H9 (cell line): ENCODE measurements at regions not wholly inside any gene's neighbourhood (a gene's known extent, or its start where the extent isn't known, plus 50 kb on each side); places are given as distances from the start of the nearest gene placed in this dataset.

Experiments
- DNase-seq: peaks from one replicate; pipeline ENCODE4 v3.0.0-alpha.2; 2017
- H2AFZ ChIP-seq: one replicate; pipeline ENCODE4 v1.6.1; 2013; ENCODE audit warnings: mild to moderate bottlenecking, low read length, control low read depth, moderate library complexity
- H2AK5ac ChIP-seq: 2 replicates; pipeline ENCODE4 v1.6.1; 2013; ENCODE audit warnings: low read length, control low read depth, mixed read lengths; ENCODE audit not compliant: insufficient read length
- H2BK120ac ChIP-seq: one replicate; pipeline ENCODE4 v1.6.1; 2013; ENCODE audit warnings: low read depth, mild to moderate bottlenecking, low read length, control low read depth, inconsistent platforms; ENCODE audit not compliant: poor library complexity, severe bottlenecking
- H2BK12ac ChIP-seq: 2 replicates; pipeline ENCODE4 v1.6.1; 2013; ENCODE audit warnings: low read length, control low read depth, mixed read lengths, low read depth; ENCODE audit not compliant: insufficient read length
- H2BK15ac ChIP-seq: 2 replicates; pipeline ENCODE4 v1.6.1; 2013; ENCODE audit warnings: low read depth, low read length, control low read depth
- H2BK20ac ChIP-seq: one replicate; pipeline ENCODE4 v1.6.1; 2013; ENCODE audit warnings: low read depth, mild to moderate bottlenecking, low read length, control low read depth, inconsistent platforms; ENCODE audit not compliant: poor library complexity, severe bottlenecking
- H2BK5ac ChIP-seq: 2 replicates; pipeline ENCODE4 v1.6.1; 2013; ENCODE audit warnings: low read length, control low read depth, mixed read lengths; ENCODE audit not compliant: insufficient read length
- H3K14ac ChIP-seq: 2 replicates; pipeline ENCODE4 v1.6.1; 2013; ENCODE audit warnings: low read length, control low read depth; ENCODE audit not compliant: insufficient read depth
- H3K18ac ChIP-seq: 2 replicates; pipeline ENCODE4 v1.6.1; 2013; ENCODE audit warnings: low read depth, mild to moderate bottlenecking, mixed read lengths, low read length, control low read depth; ENCODE audit not compliant: insufficient read length
- H3K23ac ChIP-seq: 2 replicates; pipeline ENCODE4 v1.6.1; 2013; ENCODE audit warnings: low read length, control low read depth, mixed read lengths, low read depth; ENCODE audit not compliant: insufficient read length
- H3K23me2 ChIP-seq: 2 replicates; pipeline ENCODE4 v1.6.1; 2013; ENCODE audit warnings: low read depth, mild to moderate bottlenecking, mixed read lengths, low read length, control low read depth; ENCODE audit not compliant: insufficient read length, poor library complexity, severe bottlenecking
- H3K27ac ChIP-seq: 2 replicates; pipeline ENCODE4 v1.5.1; 2013; ENCODE audit warnings: low read length, control low read depth, mixed read lengths, low read depth; ENCODE audit not compliant: insufficient read length
- H3K27me3 ChIP-seq: 2 replicates; pipeline ENCODE4 v1.6.1; 2013; ENCODE audit warnings: low read length, control low read depth, inconsistent platforms; ENCODE audit not compliant: insufficient read depth
- H3K4ac ChIP-seq: 2 replicates; pipeline ENCODE4 v1.6.1; 2013; ENCODE audit warnings: low read depth, mild to moderate bottlenecking, control low read depth, inconsistent platforms, low read length, moderate library complexity
- H3K4me1 ChIP-seq: 2 replicates; pipeline ENCODE4 v1.6.1; 2013; ENCODE audit warnings: low read length, control low read depth, inconsistent platforms; ENCODE audit not compliant: insufficient read depth
- H3K4me2 ChIP-seq: 2 replicates; pipeline ENCODE4 v1.6.1; 2013; ENCODE audit warnings: low read length, control low read depth, mixed read lengths; ENCODE audit not compliant: insufficient read length, insufficient read depth
- H3K56ac ChIP-seq: 2 replicates; pipeline ENCODE4 v1.6.1; 2013; ENCODE audit warnings: low read depth, mild to moderate bottlenecking, mixed read lengths, low read length, control low read depth; ENCODE audit not compliant: insufficient read length
- H3K79me1 ChIP-seq: 2 replicates; pipeline ENCODE4 v1.6.1; 2013; ENCODE audit warnings: low read depth, mild to moderate bottlenecking, moderate library complexity, low read length, control low read depth, inconsistent platforms; ENCODE audit not compliant: insufficient read depth, poor library complexity, severe bottlenecking
- H3K79me2 ChIP-seq: 2 replicates; pipeline ENCODE4 v1.6.1; 2013; ENCODE audit warnings: low read length, control low read depth, inconsistent platforms; ENCODE audit not compliant: insufficient read depth
- H3K9ac ChIP-seq: 2 replicates; pipeline ENCODE4 v1.6.1; 2013; ENCODE audit warnings: low read length, control low read depth, mixed read lengths; ENCODE audit not compliant: insufficient read length; ENCODE audit errors: extremely low read depth
- H3K9me3 ChIP-seq: one replicate; pipeline ENCODE4 v1.6.1; 2013; ENCODE audit warnings: low read depth, low read length, inconsistent platforms; ENCODE audit not compliant: control insufficient read depth
- H3T11ph ChIP-seq: one replicate; pipeline ENCODE4 v1.6.1; 2013; ENCODE audit warnings: mild to moderate bottlenecking, low read length, control low read depth, inconsistent platforms
- H4K20me1 ChIP-seq: one replicate; pipeline ENCODE4 v1.6.1; 2013; ENCODE audit not compliant: control insufficient read depth, insufficient read length, insufficient read depth
- H4K5ac ChIP-seq: 2 replicates; pipeline ENCODE4 v1.6.1; 2013; ENCODE audit warnings: low read depth, mild to moderate bottlenecking, mixed read lengths, low read length, control low read depth; ENCODE audit not compliant: insufficient read length
- H4K8ac ChIP-seq: replicated peaks from 2 replicates; pipeline ENCODE4 v1.6.1; 2013; ENCODE audit warnings: low read length, control low read depth, mixed read lengths, low read depth; ENCODE audit not compliant: insufficient read length
- H4K91ac ChIP-seq: 2 replicates; pipeline ENCODE4 v1.6.1; 2013; ENCODE audit warnings: low read depth, mild to moderate bottlenecking, moderate library complexity, mixed read lengths, low read length, control low read depth; ENCODE audit not compliant: insufficient read length
- H3K27ac Mint-ChIP-seq, 3 experiments: 2 replicates in 2 of 3; 3 replicates in 1 of 3; pipeline ENCODE4 v1.8.0; 2020 to 2021; ENCODE audit warnings: mixed read lengths in 3 of 3, mild to moderate bottlenecking in 1 of 3, moderate library complexity in 1 of 3
- H3K27me3 Mint-ChIP-seq: 2 replicates; pipeline ENCODE4 v1.8.0; 2021; ENCODE audit warnings: low read depth, mild to moderate bottlenecking, moderate library complexity, mixed read lengths
- H3K36me3 Mint-ChIP-seq, 3 experiments: 2 replicates in 2 of 3; 3 replicates in 1 of 3; pipeline ENCODE4 v1.8.0; 2020 to 2021; ENCODE audit warnings: low read depth in 3 of 3, mixed read lengths in 3 of 3; ENCODE audit not compliant: insufficient read depth in 1 of 3
- H3K4me1 Mint-ChIP-seq, 2 experiments: 2 replicates each; pipeline ENCODE4 v1.8.0; 2020; ENCODE audit warnings: mixed read lengths in 2 of 2
- H3K4me3 Mint-ChIP-seq, 2 experiments: 2 replicates in 1 of 2; 3 replicates in 1 of 2; pipeline ENCODE4 v1.8.0; 2020 to 2021; ENCODE audit warnings: mild to moderate bottlenecking in 2 of 2, mixed read lengths in 2 of 2, moderate library complexity in 1 of 2
- H3K9me3 Mint-ChIP-seq, 2 experiments: 2 replicates in 1 of 2; 3 replicates in 1 of 2; pipeline ENCODE4 v1.8.0; 2020; ENCODE audit warnings: mild to moderate bottlenecking in 2 of 2, mixed read lengths in 2 of 2, moderate library complexity in 1 of 2
- WGBS: extraction: QIAGEN DNeasy Blood & Tissue Kit; methylation state at CpG from one replicate; pipeline ENCODE4 v1.1.7; 2013; ENCODE audit warnings: missing lambda C conversion rate, low lambda C conversion rate, mixed read lengths; ENCODE audit not compliant: insufficient read length; ENCODE audit errors: extremely low coverage; 5-methylcytosine and 5-hydroxymethylcytosine counted together
- TF ChIP-seq, protein P1 (sequence below): fragments of 200-600 bp; sonication (generic); conservative IDR thresholded peaks from 3 replicates; pipeline ENCODE4 v1.8.0; 2021; ENCODE audit warnings: antibody characterized with exemption, mild to moderate bottlenecking

DNA sequence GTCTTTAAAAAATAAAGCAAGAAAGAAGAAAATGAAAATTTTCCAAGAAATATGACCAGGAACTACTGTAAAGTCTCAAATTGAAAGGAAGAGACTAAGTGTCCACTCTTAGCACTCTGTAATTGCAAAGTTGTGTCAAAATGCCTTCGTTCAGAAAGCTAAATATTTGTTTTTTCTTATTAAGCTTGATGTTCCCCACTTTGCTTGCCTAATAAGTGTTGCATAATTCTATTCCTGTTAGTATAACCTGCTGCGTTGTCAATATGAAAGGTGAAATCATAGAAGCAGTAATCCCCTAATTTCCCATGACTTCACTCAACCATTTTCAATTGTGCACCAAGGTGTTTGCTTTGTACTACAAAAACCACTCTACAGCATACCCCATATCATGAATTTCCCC lies 442.9 kb upstream of the CTSO start:
- Histone ChIP-seq H3K4me1 (no peaks in the 10 kb centered on the region), H3K4me2 (no peak overlapping the region), H4K20me1 (no peaks in the 10 kb centered on the region), H2BK120ac (no peak overlapping the region), H2BK12ac (no peak overlapping the region), H4K8ac (no peak overlapping the region), H2AFZ (no peak overlapping the region), H3T11ph (no peak overlapping the region), H3K27me3 (no peaks in the 10 kb centered on the region), H3K23me2 (no peaks in the 10 kb centered on the region), H3K27ac (no peak overlapping the region), H2BK5ac (no peak overlapping the region), H4K91ac (no peak overlapping the region), H3K14ac (no peak overlapping the region), H2BK20ac (no peak overlapping the region), H3K56ac (no peak overlapping the region), H3K4ac (no peak overlapping the region), H3K79me1 (no peaks in the 10 kb centered on the region), H4K5ac (no peak overlapping the region), H3K23ac (no peak overlapping the region), H2BK15ac (no peak overlapping the region), H3K9me3 (no peaks in the 10 kb centered on the region), H3K9ac (no peak overlapping the region), H3K79me2 (no peaks in the 10 kb centered on the region), H3K18ac (no peak overlapping the region), H2AK5ac (no peak overlapping the region)
- DNase-seq, result no peak
- no peak overlapping the region for H3K4me3 Mint-ChIP-seq
- H3K27ac Mint-ChIP-seq, result no peak overlapping the region
- peaks cover 2 to 11% (median 4%) of the 10 kb centered on the region in 3 experiments; a peak in 4 of 7 replicates for H3K36me3 Mint-ChIP-seq
- WGBS, result no CpG with 5 or more reads among the region's 2 CpGs
- no peaks in the 10 kb centered on the region; a peak in 1 of 4 replicates for H3K4me1 Mint-ChIP-seq
- TF ChIP-seq, protein P1, sequence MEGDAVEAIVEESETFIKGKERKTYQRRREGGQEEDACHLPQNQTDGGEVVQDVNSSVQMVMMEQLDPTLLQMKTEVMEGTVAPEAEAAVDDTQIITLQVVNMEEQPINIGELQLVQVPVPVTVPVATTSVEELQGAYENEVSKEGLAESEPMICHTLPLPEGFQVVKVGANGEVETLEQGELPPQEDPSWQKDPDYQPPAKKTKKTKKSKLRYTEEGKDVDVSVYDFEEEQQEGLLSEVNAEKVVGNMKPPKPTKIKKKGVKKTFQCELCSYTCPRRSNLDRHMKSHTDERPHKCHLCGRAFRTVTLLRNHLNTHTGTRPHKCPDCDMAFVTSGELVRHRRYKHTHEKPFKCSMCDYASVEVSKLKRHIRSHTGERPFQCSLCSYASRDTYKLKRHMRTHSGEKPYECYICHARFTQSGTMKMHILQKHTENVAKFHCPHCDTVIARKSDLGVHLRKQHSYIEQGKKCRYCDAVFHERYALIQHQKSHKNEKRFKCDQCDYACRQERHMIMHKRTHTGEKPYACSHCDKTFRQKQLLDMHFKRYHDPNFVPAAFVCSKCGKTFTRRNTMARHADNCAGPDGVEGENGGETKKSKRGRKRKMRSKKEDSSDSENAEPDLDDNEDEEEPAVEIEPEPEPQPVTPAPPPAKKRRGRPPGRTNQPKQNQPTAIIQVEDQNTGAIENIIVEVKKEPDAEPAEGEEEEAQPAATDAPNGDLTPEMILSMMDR, result no peak
- no peaks in the 10 kb centered on the region for H3K27me3 Mint-ChIP-seq
- H3K9me3 Mint-ChIP-seq, result peaks cover 6 to 8% of the 10 kb centered on the region in 2 experiments; a peak in 2 of 5 replicates
